COR-L47 (cell line): ENCODE measurements at regions not wholly inside any gene's neighbourhood (a gene's known extent, or its start where the extent isn't known, plus 50 kb on each side); places are given as distances from the start of the nearest gene placed in this dataset.

Experiments
- DNase-seq: peaks from one replicate; lab custom pipeline; 2025; lab: John Stamatoyannopoulos, UW

DNA sequence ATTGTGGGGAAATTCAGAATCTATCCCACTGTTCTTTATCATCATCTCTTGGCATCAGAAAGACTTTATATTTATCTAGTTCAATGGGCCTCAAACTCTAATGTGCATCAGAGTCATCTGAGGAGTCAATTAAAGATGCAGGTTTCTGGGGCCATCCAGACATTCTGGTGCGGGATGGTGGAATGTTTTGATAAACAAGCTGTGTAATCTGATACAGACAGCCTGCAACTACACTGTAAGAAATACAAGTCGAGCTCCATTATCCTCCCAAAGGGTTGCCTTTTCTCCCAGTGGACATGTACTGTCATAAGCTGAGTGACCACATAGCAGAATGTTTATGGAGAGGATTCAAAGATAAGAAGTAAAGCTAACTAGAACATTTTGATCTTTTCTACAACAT lies 515.3 kb upstream of the DCC start:
- no peak for DNase-seq

DNA sequence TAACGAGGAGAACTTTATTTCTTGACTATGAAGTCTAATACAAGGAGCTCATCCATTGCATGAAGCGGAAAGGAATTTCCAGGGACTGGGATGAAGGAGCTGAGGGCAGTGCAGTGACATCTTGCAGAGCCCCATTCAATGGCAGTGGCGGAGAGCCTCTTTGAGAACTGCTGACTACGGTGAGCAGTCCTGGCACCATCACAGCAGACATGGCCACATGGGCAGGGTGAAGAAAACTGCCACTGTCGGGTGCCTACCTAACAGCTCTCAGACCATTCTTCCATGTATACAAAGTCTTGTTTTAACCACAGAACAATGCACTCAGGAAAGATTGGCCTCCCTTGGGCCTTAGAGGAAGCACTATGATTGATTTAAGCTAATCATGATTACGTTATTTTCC lies 506.1 kb upstream of the DCC start:
- no peak for DNase-seq

DNA sequence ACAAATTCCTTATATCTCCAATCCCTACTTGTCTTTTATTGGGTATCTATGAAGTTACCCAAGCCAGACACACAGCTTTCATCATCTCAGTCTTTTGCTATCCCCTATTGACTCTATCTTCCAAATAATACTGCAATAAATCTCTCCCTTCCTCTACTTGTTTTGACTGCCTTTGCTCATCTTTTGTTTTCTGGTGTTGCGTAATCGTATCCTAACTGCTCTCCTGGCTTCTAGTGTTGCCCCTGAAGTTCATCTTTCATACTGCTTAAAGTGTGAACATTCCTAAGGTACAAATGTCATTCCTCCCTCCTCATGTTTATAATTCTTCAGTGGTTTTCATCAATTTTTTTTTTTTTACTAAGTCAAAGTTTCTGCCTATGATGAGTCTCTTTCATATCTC lies 491.3 kb upstream of the DCC start:
- no peak for DNase-seq

DNA sequence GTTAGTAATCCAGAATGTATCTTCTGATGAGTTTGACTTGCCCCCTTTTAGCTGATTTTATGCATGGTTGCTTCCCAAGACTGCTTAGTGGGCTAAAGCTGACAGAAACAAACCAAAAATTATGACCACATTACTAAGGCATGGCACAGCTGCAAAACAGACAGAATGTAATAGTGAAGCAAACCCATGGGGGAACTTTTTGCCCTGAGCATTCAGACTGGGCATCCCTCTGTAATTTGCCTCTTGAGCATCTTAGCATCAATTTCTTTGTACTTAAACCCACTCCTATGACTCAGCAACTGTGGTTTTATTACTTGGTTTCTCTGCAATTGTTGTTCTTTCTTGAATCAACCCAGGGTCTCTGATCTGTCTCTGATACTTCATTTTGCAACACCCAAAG lies 487.3 kb upstream of the DCC start:
- no peak for DNase-seq

DNA sequence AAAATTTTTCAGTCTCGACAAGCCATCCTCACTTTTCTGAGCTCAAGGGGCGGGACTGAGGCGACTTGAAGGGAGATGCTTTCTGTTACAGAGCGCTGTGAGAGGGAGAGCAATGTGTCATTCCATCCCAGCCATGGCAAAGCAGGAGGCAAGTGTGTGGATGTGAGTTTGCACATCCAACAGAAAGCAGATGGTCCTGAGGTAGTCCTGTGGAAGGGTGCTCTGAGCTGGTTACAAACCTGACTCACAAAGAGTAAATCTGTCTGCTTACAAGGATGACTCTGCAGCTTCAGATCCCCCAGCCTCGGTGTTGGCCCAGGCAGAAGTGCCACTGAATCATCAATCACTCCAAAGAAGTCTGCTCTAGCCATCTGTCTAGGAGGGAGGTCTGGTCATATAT lies 482.0 kb upstream of the DCC start:
- no peak for DNase-seq

DNA sequence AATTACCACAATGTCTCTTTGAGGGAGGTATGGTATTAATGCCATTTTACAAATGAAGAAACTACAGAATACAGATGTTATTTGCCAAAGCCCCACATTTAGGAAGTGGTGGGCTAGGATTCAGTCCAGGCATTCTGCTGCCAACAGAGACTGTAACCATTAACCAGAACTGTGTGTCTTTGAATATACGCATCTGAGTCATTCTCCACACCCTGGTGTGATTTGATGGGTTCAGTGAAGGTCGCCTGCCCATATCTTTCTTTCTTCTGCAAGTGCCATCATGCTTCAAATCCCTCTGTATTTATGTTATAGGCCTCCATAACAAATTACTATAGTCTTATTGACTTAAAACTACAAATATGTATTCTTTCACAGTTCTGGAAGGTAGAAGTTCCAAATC lies 479.0 kb upstream of the DCC start:
- no peak for DNase-seq

DNA sequence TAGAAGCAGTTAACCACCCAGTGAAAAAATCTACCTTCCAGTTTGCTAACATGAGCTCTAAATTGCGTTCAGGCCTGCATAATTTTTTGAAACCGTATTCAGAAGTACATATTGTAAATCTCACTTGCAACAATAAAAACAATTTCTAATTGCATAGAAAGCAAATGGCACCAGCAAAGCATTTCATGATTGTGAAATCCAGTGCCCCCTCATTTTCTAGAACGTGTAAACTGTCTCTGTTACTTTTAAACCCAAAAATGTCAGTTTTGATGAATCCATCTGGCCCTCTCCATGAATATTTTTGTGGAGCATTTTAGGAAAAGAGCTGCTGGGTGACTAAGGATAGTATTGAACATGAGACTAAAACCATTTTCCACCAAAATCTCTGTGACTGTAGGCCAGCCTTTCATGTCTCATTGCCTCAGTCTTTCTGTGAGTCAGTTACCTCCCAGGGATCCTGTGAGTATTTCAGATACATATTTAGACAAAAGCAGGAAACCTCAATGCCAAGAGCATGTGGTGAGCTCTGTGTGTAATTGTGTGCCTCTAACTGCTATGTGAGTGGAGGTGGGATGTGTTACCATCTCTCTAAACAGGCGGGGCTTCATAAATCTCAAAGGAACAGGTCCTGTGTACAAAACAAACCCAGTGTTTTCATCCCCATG lies 477.8 kb upstream of the DCC start:
- DNase-seq: no peak

DNA sequence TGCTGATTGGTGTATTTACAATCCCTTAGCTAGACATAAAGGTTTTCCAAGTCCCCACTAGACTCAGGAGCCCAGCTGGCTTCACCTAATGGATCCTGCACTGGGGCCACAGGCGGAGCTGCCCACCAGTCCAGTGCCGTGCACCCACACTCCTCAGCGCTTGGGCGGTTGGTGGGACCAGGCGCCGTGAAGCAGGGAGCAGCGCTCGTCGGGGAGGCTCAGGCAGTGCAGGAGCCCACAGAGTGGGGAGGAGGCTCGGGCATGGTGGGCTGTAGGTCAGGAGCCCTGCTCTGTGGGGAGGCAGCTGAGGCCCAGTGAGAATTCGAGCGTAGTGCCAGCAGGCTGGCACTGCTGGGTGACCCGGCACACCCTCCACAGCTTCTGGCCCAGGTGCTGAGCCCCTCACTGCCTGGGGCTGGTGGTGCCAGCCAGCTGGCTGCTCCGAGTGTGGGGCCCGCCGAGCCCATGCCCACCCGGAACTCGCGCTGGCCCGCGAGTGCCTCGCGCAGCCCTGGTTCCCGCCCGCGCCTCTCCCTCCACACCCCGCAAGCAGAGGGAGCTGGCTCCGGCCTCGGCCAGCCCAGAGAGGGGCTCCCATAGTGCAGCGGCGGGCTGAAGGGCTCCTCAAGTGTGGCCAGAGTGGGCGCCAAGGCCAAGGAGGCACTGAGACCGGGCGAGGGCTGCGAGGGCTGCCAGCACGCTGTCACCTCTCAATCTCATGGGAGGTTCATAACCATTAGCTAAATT lies 475.6 kb upstream of the DCC start:
- no peak for DNase-seq

DNA sequence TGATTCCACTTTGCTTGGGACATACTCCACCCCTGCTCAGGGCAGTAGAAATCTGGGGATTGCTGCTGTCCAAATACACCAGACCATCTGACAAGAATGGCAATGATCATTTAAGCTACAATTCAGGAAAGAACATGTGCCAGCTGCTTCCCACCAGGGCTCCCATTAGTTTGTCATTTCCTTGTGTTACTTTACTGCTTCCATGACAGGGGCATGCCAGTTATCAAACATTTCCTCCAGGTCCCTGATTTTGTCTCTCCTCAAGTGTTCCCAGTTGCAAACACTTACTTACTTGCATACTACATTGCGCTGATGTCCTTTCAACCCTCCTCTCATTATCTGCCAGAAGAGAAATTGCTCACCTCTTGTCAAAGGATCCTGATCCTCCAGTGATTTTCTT lies 474.5 kb upstream of the DCC start:
- DNase-seq: no peak

DNA sequence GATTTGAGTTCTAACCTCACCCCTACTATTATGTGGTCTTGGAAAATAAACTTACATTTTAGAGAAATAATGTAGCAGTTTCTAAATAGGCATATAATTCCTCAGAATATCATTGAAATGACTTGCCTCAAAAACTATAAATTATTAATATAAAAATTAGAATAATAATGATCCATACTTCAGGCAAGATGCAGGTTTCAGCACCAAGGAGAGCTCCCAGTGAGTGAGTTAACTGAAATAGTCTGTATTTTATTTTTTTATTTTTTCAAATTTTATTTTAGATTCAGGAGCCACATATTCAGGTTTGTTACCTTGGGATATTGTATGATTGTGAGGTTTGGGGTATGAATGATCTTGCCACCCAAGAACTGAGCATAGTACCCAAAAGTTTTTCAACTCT lies 472.2 kb upstream of the DCC start:
- DNase-seq: no peak

DNA sequence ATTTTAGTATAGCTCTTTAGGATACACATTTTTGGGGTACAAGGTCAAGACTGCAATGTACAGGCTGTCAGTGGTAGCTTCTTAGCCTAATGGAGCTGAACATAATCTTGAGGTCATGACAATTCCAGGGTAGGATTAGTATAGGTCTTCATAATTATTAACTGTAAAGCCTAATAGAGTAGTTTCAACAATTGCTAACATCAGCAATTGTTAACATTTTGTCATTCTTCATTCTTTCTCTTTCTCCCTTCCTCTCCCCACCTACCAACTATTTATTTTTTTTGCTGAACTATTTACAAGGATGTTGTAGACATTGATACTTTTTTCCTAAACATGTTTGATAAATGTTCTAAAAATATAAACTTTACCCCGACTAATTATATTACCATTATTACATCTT lies 461.3 kb upstream of the DCC start:
- no peak for DNase-seq

DNA sequence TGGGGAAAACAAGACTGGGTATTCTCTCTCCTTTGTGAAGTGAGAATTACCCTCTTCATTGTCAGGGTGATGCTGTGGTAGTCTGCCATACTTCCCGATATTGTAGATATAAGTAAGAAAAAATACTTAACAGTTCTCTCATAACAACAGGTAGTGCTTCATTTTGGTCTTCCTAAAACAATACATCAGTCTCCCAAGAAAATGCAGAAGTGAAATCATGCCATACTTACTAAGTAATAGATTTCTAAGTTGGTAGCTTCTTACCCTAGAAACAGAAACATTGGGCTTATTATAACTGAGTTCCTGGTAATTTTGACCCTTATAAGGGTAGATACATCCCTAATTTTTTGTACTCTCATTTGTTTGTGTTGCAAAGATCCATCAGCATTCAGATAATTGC lies 460.7 kb upstream of the DCC start:
- no peak for DNase-seq

DNA sequence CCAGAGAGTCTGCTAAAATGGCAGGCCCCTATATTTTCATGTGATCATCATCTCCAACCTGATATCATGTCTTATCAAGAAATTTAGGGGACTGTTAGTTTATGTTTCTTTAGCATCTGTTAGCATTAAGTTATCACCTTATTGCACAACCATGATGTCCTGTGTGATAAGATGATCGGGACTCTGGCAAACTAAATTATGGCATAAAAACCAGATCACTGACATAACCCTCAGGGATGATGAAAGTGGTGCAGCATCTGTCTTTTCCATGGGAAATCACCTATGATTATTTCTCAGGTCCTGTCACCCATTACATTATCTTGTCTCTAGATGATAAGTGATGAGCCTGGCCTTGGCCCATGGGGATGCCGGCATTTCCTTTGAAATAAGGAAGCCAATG lies 458.6 kb upstream of the DCC start:
- no peak for DNase-seq

DNA sequence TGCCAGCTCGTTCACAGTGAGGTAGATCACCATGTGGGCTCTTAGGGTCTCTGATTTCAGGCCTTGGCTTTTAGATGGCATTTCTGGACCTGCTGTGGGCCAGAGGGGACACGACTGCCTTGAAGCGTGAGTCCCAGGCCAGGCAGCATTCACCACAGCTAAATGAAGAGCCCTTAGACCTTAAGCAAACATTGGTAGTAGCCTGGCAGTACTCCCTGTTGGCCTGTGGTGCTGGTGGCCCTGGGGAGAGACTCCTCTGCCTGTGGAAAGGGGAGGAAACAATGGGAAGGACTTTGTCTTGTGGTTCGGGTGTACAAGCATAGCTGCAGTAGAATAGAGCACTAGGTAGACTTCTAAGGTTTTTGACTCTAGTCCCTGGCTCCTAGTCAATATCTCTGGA lies 456.0 kb upstream of the DCC start:
- no peak for DNase-seq

DNA sequence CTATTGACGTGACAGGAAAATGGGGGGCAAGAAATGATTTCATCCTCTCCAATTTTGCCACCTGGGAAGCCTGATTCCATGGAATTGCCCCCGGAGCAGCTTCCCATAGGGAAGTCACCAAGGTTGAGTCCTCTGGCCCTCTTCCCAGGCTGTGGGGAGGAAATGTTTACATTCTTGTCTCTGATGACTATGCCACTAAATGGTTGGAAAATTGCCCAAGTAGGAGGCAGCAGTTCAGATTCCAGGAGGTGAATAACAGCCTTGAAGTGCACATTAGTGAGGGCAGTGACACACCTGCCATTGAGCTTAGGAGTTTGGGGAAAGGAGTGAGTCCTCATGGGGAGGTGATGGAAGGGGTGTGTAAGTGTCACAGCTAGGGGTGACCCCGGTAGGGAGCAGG lies 449.2 kb upstream of the DCC start:
- DNase-seq: peak; percentile 96

DNA sequence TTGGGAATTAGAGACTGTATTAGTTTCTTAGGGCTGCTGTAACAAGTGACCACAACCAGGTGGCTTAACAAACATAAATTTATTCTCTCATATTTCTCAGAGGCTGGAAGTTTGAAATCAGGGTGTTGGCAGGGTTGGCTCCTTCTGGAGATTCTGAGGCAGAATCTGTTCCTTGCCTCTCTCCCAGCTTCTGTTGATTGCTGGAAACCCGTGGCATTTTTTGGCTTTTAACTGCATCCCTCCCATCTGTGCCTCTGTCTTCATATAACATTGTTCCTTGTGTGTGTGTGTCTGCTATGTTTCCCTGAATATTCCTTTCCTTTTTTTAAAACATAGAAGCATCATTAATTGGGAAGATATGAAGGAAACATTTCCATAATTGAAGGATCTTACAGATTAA lies 448.1 kb upstream of the DCC start:
- no peak for DNase-seq

DNA sequence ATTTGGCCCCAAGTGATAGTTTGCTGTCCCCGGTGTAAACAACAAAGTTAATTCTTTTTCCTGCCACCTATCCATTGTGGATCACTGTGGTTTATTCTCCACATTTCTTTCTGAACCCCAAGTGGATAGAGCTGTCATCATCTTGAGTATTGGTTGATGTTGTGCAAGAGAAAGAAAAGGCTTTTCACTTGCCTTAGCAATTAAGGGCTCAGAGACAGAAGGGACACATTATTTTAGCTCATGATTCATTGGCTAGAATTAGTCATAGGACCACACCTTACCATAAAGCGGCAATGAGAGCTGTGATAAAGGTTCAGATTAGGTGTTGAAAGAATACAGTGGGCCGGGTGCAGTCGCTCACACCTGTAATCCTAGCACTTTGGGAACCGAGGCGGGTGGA lies 442.1 kb upstream of the DCC start:
- DNase-seq: no peak

DNA sequence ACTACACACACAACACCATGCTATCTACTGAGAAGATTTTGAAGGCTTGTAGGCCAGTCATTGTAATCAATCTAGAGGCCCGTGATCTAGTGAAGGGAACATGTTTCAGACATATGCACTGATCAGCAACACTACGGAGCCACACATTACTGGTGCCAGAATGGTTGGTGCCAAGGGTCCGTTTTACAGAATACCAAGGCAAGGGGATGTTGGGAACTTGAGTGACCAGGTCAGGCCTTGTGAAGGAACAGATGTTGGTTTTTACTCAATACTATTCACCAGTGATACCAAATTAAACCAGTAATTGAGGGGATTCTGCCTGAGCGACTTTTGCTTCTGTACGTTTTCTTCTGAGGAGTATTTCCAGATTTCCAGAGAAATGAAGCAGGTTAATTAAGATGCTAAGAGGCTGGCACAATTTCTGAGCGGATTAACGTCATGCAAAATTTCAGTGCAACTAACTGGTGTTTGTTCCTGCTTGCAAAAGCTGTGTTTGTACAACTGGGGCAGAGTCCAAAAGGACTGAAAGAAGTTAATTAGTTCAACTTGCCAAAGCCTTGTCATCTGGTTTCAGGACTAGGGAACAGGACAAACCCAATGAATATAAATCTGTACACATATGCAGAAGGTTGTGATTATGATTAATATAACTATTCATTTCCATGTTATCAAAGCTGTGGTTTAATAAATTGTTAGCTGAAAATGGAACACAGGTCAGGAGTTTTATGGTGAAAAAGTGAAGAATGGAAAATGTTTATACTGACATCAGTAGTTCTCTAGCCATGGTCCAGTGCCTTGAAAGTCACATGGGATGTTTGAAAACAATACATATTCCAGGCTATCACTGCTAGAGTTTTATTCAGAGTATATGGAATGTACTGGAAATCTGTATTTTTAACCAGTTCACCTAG lies 432.1 kb upstream of the DCC start:
- DNase-seq: no peak

DNA sequence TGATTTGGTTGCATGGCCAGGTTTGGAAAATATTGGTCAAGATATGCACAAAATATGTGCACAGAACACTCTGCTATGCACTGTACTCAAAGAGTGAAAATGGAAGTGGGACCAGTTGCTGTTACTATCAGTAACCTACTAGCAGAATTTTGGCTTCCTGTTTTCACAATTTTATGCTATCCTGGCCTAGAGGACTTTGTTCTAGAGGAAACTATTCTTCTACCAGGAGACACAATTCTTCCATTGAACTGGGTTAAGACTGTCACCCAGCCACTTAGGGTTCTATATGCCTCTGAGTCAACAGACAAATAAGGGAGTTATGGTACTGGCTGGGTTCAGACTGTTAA lies 431.4 kb upstream of the DCC start:
- no peak for DNase-seq

DNA sequence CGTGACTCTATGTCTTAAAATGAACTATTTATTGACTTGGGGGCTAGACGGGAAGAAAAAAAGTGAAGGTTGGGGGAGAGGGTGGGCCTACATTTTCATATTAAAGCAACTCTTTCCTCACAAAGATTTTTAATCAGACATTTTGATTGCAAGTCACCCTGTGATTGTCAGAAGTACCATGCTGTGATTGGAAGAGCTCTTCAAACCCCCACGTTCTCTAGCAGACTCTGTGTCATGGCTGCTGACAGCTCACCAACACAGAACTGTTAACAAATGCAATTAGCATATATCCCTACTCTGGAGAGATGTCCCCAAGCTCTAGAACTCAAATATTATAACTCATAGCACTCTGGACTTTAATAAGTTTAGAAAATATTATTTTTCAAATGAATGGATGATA lies 428.4 kb upstream of the DCC start:
- DNase-seq: no peak

DNA sequence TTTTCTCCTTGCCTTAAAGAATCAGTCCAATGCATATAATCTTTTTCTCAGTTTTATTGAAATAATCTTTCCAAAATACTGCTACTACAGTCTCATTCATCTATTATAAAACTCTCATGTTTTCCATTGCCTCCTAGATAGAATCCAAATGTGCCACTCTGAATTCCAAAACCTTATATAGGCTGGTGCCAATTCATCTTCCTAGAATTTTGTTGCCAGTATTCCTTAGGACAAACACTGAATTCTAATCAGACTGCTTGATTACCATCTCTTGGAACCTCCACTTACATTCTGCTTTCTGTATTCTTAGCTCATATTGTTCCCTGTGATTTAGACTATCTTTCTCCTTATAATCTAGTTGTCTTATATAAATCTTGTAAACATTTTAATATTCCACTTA lies 427.6 kb upstream of the DCC start:
- no peak for DNase-seq

DNA sequence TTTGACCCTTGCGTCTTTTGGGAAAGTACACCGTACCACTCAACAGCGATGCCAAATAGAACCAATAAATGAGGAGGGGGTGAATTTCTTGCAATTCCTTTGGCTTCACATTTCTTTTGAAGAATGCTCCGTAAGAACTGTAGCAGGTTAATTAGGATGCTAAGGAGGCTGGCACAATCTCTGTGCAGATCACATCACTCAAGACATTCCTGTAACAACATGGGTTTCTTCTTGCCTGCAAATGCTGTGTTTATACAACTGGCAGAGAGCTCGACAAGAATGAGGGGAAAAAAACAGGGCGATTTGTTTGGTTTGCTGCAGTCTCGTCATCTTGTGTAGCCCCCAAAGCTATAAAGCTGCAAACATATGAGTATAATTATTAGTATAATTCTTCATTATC lies 424.8 kb upstream of the DCC start:
- no peak for DNase-seq

DNA sequence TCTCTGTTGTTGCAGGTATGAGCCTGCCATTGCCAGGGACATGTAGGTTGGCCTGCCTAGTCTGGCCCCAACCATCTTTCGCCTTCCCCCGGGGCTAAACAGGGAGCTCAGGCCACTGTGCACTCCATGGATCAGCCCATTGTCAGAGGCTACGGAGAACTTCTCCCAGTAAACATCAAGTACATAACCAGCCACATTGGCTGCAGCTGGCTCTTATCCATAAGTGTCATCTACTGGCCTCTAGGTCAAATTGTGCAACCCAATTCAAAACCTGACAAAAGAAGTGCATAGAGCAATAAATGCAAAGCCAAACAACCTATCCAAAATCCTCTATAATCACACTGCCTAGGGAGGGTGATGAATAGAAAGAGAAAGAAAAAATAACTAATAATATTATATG lies 418.1 kb upstream of the DCC start:
- no peak for DNase-seq
